Non-pigmented ciliary epithelial cell (primary cell): ENCODE measurements at regions not wholly inside any gene's neighbourhood (a gene's known extent, or its start where the extent isn't known, plus 50 kb on each side); places are given as distances from the start of the nearest gene placed in this dataset.

Source experiments
- DNase-seq: peaks from one replicate; pipeline ENCODE4 v3.0.0-alpha.2; 2010; ENCODE audit warnings: low read depth

DNA sequence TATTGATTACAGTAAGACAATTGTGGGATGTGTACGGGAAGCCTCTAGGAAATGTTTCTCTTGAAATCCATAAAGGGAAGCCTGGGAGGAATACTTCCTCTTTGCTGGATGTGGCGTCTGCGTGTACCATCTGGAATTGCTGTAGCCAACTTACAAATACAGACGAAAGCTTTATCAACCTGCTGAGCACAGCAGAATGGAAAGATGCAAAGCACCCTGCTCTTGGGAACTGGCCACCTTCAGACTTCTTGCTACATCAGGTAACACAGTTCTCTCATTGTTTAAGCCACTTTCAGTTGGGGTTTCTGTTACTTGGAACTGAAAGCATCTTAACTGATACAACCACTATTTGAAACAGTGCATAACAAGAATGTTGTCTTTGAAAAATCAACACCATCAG, 213.8 kb downstream of the HRH4 start:
- no peak for DNase-seq

DNA sequence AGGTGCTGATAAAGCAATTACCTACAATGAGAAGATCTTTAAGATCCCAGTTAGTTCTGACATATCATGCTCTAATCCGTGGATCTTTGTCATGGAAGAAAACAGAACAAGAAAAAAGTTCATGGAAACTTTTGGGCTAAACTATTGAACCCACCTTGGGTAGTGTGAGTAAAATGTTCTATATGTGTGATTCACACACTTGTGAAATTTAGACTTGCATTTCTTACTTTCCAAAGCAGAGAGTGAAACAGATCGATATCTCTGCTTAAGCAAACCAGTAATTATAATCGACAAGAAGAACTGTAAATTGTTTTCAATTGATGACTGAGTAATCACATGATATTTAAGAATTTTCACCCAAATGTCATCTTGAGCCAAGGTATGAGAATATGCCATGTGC, 214.2 kb downstream of the HRH4 start:
- no peak for DNase-seq

DNA sequence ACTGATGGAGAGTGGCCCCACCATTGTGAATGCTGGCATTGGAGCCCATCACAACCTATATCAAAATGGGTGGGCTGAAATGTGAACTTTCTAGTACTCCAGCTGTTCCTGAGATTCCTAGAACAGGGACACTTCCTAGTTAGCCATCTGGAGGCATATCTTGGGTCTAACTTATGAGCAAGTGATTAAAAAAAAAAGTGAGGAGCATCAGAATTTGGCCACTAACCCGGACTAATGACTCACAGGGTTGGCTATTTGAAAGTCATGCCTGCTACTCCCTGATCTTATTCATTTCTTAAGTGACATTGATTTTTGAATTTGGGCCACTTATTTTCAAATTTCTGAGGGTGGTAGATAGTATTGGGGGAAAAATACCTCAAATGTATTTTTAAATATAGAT, 216.6 kb downstream of the HRH4 start:
- no peak for DNase-seq

GRCh38 chr18:24678107-24678506, 217.7 kb downstream of the HRH4 start:
- DNase-seq: no peak

DNA sequence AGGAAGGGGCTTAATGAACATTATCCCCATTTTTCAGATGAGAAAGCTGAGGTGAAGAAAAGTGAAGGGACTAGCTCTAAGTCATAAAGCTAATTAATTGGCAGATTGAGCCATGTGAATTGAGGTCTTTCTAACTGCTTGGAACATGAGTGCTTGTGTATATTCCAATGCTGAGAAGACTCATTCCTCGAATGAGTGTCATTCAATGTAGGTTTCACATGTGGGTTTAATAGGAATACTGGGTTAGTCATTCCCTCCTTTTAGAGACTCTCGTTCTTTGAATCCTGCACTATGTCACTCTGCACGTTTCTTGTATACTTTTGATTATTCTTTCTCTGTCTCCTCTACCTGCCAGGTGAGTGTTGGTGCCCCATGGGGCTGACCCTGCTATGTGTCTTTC, 218.2 kb downstream of the HRH4 start:
- DNase-seq: no peak

DNA sequence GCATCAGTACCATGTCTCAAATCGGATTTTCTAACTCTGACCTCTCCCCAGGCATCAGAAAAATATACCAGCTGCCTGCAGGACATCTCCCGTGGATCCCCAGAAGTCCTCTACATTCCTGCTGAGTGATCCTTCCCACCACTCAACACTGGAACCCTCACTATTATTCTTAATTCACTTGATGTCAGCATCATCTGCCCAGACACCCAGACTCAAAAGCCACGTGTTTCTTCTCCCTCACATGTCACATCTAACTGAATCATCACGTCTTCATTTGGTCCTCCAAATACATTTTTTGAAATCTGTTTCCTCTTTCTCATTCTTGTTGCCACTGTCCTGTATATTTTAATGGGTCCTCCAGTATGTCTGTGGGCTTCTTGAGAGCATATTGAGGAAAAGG, 218.6 kb downstream of the HRH4 start:
- no peak for DNase-seq

- DNase-seq: no peak
Measured at GRCh38 chr18:24683925-24684324, 223.5 kb downstream of the HRH4 start.

DNA sequence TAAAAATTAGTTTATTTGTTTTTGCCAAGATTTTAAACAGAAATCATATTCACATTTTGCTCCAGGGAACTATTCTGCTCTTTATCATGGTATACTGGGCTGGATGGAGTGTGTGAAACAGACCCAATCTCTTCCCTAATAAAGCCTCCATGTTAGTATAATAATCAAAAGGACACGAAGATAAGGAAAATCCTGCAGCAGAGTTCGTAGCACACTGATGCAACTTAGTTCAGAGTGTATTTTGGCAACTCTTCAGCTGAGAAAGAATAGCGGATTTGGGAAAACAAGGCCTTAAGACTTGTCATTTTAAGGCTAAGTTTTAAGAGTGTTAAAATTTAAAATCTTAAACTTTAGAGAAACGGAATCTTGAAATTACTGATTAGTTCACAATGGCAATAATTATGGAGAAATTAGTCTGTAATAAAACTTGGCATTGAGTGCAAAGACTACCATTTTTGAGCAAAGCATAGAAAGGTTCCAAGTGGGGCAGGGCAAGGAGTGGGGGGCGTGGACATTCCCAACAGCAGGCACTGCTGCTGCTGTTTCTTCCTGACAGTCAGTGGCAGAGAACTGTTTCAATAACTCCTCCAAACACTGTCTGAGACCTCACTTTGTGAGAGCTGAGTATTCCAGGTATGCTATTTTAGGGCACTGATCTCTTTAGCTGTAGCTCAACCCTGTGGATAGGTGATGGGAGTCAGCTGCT, 225.0 kb downstream of the HRH4 start:
- DNase-seq: no peak

- DNase-seq: no peak
Measured at GRCh38 chr18:24695168-24695567, 234.7 kb downstream of the HRH4 start.

DNA sequence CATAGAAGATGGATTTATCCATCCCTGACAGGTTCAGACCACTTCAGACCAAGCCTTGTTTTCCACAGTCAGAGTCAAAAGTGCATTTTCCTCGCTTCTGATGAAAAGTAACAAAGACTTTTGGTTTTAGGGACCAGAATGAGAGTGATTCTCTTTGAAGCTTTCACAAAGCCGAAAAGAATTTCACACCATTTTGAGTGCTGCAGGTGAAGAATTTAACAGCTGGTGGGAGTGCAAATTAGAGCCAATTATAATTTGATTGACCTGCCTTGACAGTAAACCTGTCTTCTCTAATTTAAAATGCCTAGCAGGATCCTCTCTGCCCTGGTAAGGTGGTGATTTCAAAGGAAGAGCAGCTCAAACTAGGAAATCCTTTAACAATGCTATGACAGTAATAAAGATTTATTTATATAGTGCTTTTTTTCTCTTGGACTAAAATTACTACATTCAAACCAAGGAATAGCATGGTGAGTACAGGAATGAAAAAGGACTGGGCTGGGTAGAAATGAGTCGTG, 241.6 kb downstream of the HRH4 start:
- DNase-seq: no peak

DNA sequence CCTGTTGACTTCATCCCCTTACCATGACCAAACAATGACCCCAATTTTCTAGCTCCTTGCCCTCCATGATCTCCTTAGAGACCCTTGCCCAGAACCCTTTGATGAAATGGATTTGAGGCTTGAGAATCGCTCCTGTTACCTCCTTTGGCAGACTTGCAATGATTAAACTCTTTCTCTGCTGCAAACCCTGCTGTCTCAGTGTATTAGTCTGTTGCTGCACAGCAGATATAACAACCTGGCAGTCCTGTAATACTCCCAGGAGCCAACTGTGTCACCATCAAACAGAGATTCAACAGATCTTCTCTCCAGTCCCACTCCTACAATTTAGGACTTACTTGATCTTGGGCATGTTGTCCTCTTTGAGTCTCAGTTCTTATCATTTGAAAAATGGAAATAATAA, 242.9 kb downstream of the HRH4 start:
- DNase-seq: no peak

DNA sequence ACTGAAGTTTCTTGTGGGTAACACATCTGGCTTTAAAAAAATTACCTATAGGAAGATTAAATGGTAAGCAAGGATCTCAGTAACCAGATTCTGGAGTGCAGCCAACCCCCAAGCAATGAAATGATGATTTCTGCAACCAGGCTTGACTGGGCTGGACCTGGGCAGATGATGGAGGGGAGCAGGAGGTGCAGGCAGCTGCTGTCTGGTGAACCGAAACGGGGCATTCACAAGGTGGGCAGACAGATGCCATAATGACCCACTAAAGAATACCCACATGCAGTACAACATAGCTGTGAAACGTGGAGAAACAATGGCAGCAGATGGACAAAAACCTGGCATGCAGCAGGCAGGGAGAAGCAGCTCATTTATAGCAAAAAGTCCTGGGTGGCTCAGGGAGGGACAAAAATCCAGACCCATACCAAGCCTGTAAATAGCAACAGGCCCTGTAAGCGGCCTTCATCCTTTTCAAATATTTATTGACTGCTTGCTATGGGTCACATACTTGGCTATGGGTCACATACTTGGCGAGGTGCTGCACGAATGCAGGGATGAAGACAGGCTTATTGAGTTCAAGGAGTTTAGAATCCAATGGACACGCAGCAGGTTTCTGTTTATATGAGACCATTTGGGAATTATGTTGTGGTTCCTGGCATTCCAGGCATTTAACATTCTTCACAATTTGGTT, 244.7 kb downstream of the HRH4 start:
- DNase-seq: no peak

DNA sequence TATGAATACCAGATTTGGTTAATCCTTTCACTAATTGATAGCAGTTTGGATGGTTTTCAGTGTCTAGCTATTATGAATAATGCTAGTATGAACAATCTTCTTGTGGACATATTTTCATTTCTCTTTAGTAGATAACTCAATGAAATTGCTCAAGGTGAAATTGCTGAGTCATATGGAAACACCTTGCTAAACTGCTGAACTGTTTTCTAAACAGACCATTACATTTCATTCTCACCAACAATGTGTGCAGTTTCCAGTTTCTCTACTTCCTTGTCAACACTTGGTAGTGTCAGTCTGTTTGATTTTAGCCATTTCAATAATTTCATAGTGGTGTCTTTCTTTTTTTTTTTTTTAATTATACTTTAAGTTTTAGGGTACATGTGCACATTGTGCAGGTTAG, 250.0 kb downstream of the HRH4 start:
- no peak for DNase-seq

DNA sequence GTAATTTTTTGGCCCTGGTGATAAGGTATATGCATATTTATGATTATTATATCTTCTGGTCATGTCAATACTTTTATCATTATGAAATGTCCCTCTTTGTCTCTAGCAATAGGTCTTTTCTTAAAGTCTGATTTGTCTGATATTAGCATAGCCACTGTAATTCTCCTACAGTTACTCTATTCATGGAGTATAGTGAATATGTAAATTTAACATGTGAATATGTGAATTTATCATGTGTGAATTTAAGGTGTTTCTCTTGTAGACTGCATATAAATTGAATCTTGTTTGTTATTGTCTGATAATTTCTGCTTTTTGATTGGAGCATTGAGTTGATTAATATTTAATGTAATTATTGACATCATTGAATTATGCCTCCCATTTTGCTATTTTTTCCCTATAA, 259.4 kb downstream of the HRH4 start:
- no peak for DNase-seq

DNA sequence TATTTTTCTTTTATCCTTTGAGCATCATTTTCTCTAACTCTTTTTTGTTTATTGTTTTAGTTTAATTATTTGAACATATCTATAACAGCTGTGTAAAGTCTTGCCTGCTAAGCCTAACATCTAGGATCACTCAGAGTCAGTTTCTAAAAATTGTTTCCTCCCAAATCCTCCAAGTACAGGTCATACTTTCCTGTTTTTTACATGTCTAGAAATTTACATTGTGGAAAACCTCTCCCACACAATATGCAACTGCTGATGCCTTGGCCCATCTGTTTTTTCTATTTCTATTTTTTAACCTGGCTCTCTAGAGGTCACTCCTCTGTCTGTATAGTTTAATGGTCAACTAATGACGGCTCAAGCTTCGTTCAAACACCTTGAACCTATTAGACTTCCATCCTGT, 261.0 kb downstream of the HRH4 start:
- DNase-seq: no peak

GRCh38 chr18:24725644-24726415, 265.4 kb downstream of the HRH4 start:
- no peak for DNase-seq

DNA sequence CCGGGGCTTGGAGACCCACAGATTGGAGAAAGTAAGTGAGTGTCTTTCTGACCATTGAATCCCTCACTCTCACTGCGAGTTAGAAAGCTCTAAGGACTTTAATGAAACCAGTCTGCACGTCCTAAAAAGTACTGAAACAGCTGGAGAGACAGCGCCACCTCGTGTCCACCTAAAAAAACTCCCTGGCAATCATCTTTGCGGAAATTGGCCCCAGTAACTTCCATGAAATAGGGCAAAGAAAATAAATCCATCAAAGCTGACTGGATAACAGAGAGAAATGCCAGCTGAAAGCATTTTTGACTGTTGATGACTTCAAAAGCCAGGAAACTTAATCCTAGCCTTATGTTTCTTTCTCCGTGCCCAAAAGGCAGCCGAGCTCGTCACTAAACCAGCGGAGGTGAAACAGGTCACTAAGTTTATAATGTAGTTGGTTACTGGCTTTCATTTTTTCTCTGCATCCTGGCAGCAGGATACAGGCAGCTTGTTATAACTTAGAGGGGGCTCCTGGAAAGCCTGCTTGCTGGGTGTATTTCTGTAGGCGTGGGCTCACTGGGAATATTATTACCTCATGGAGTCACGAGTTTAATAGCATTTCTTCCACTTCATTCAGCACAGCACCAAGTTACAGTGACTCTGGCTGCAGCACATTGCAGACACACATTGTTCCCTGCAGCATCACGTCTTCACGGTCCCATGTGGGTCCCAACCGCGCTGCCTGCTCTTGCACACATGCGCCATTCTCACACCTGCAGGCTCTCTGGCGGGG, 266.5 kb downstream of the HRH4 start:
- peak; percentile 43 for DNase-seq

- DNase-seq: no peak
Measured at GRCh38 chr18:24727685-24728084, 267.2 kb downstream of the HRH4 start.

- DNase-seq: no peak
Measured at GRCh38 chr18:24731158-24731557, 270.7 kb downstream of the HRH4 start.

DNA sequence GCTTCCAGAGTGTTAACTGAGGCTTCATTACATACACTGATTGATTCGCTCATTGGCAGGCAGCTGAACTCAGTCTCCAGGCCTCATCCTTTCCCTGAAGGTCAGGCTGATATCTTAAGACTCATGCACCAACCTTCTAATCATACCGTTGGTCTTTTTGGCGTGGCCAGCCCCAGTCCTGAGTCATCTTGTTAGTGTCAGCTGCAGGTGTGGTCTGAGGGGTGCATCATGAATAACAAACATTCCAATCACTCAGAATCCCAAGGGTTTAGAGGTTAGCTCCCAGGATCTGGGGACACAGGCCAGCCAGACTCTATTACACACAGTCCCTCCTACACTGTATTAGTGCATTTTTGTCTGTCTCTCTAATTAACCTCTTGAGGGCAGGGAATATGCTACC, 271.5 kb downstream of the HRH4 start:
- DNase-seq: no peak

DNA sequence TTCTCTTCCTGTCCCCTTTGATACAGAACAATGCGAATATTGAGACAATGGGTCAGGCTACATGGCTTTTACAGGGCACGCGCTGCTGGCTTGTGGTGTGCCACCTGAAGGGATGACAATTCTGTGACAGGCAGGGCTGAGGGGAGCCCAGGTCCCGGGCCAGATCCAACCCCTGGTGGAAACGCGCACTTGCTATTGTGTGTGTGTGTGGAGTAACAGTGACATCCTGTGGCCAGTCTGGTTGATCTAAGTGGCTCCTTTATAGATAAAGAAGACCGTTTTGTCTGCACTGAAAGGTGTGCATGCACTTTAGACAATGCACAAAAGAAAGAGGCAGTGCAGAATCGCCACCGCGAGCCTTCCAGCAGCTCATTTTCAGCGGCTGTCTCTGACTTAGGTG, 273.6 kb downstream of the HRH4 start:
- no peak for DNase-seq

DNA sequence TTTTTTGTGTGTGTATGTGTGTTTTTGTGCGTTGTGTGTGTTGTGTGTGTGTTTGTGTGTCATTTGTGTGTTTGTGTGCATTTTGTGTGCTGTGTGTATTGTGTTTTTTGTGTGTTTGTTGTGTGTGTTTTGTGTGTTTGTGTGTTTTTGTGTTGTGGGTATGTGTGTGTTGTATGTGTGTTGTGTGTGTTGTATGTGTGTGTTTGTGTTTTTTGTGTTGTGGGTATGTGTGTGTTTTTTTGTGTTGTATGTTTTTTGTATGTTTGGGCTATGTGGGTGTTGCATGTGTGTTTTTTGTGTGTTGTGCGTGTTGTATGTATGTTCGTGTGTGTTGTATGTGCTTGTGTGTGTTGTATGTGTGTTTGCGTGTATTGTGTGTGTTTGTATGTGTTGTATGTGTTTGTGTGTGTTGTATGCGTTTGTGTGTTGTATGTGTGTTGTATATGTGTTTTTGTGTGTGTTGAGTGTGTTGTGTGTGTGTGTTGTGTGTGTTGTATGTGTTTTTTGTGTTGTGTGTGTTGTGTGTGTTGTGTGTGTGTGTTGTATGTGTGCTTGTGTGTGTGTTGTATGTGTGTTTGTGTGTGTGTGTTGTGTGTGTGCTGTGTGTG, 275.3 kb downstream of the HRH4 start:
- no peak for DNase-seq
